ENCODE measurements at regions not wholly inside any gene's neighbourhood (a gene's known extent, or its start where the extent isn't known, plus 50 kb on each side); places are given as distances from the start of the nearest gene placed in this dataset.

DNA sequence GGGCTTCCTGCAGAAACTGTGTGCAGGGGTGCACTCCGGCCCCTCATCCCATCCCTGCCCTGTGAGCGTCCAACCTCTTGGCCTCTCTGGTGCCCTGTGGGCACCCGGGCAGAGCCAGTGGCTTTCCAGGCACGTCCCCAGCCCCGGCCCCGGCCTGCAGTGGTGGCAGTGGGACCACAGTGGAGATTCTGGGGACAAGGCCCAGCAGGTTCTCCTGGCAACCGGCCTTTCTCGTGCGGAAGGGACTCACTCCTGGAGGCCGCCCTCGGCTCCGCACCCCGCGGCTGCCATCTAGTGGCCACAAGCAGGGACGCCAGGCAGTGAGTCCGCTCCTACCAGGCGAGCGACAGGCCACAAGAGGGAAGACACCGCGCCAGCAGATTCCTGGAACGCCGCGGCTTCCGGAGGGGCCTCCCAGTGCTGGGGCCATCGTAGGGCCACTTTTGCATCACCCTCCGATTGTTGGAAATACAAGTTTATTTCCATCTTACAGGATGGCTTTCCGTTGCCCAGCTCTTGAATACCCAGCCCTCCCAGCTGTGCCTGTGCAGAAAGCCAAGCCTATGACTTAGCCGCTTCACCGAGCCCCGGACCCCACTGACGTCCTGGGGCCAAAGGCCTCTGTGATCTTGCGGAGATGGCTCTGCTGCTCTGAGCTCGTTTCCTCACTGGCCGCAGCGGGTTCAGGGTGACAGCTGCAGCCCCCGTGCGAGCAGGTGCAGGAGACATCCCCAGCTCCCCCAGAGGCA is 357.3 kb downstream of the CTTN start:
- Mint-ChIP-seq H3K36me3 (peaks cover 8% of the 10 kb centered on the region), H3K9me3 (peaks cover 4% of the 10 kb centered on the region in 2 donors), H3K4me3 (no peak overlapping the region), H3K27me3 (ENCODE audit: low read depth in 2 of 2) (peaks cover 2 to 17% of the 10 kb centered on the region in 2 donors), H3K4me1 (no peaks in the 10 kb centered on the region), H3K27ac (no peak overlapping the region)
- DNase-seq = peak; percentile 56 to 59
- intact Hi-C loops (cut with micrococcal nuclease) = loop anchor here (5.0 kb wide), 1 partner anchor 838 kb away; no protein-coding TSS in a partner anchor
- Histone ChIP-seq H3K27ac (ENCODE audit: low read length) (no peak overlapping the region), H3K4me3 (ENCODE audit: low read length) (no peak overlapping the region), H3K4me1 (ENCODE audit: control insufficient read depth, insufficient read depth, low read length) (peaks cover 4% of the 10 kb centered on the region), H3K9me3 (ENCODE audit: control insufficient read depth, insufficient read depth, low read length) (peaks cover 1% of the 10 kb centered on the region), H3K27me3 (ENCODE audit: control insufficient read depth, insufficient read depth, low read length) (peaks cover 2% of the 10 kb centered on the region), H3K36me3 (ENCODE audit: control insufficient read depth, insufficient read depth, low read length) (no peaks in the 10 kb centered on the region)
- WGBS (ENCODE audit: insufficient coverage) = 19% methylated on average over 37 of the region's 37 CpGs
- ATAC-seq = peak; percentile 60 to 99 (median 81)
- TF ChIP-seq, protein P1, sequence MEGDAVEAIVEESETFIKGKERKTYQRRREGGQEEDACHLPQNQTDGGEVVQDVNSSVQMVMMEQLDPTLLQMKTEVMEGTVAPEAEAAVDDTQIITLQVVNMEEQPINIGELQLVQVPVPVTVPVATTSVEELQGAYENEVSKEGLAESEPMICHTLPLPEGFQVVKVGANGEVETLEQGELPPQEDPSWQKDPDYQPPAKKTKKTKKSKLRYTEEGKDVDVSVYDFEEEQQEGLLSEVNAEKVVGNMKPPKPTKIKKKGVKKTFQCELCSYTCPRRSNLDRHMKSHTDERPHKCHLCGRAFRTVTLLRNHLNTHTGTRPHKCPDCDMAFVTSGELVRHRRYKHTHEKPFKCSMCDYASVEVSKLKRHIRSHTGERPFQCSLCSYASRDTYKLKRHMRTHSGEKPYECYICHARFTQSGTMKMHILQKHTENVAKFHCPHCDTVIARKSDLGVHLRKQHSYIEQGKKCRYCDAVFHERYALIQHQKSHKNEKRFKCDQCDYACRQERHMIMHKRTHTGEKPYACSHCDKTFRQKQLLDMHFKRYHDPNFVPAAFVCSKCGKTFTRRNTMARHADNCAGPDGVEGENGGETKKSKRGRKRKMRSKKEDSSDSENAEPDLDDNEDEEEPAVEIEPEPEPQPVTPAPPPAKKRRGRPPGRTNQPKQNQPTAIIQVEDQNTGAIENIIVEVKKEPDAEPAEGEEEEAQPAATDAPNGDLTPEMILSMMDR (IDR thresholded peaks at IDR 0.05) = peak; percentile 77

DNA sequence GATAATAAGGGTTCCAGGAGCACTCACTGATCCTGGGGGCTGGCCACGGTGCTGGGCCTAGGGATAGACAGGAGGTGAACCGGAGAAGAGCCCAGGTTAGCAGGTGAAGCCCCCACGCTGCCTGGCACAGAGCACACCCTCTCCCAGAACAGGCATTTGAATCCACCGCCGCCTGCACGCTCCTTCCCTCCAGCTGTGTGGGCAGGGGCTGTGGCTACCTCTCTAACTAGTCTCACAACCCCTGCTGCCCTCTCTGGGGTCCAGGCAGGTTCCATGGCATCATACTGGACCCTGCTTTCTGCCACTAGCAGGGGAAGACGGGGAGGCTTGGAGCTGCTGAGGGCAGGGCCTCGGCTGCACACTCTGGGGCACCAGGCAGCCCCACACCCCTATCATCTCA is 358.0 kb downstream of the CTTN start:
- intact Hi-C loops (cut with micrococcal nuclease) = loop anchor here (5.0 kb wide), 1 partner anchor 839 kb away; no protein-coding TSS in a partner anchor
- peaks cover 4% of the 10 kb centered on the region for H3K4me1 ChIP-seq (ENCODE audit: control insufficient read depth, insufficient read depth, low read length)
- Mint-ChIP-seq H3K4me3 (no peak overlapping the region), H3K36me3 (peaks cover under 1% of the 10 kb centered on the region), H3K27me3 (ENCODE audit: low read depth in 2 of 2) (peaks cover 2 to 10% of the 10 kb centered on the region in 2 donors), H3K4me1 (no peaks in the 10 kb centered on the region), H3K27ac (no peak overlapping the region), H3K9me3 (no peaks in the 10 kb centered on the region)
- peaks cover 2% of the 10 kb centered on the region for H3K27me3 ChIP-seq (ENCODE audit: control insufficient read depth, insufficient read depth, low read length)
- H3K4me3 ChIP-seq (ENCODE audit: low read length) = no peak overlapping the region
- H3K36me3 ChIP-seq (ENCODE audit: control insufficient read depth, insufficient read depth, low read length) = no peaks in the 10 kb centered on the region
- TF ChIP-seq, protein P1 (IDR thresholded peaks at IDR 0.05) = no peak
- no peak overlapping the region for H3K27ac ChIP-seq (ENCODE audit: low read length)
- DNase-seq (no peak), ATAC-seq (no peak)
- 86% methylated on average over 8 of the region's 8 CpGs for WGBS (ENCODE audit: insufficient coverage)
- H3K9me3 ChIP-seq (ENCODE audit: control insufficient read depth, insufficient read depth, low read length) = no peaks in the 10 kb centered on the region

DNA sequence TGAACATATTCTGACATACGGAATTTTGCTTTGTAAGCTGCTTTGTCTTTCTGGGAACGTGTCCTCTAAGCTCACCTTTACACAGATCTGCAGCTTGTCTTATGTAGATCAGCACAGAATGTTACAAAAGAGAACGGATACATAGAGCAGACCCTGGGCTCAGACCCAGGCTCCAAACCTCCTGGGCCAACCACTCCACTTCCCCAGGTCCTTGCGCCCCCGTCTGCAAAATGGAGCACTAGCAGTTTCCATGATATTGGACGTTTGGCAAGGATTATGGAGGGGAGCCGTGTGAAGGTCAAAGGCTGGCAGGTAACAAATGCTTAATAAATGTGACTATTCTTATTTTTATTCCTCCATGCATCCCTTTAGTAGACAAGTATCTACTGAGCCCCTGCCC is 358.4 kb downstream of the CTTN start:
- no peak overlapping the region for H3K4me3 Mint-ChIP-seq
- no peak overlapping the region for H3K27ac ChIP-seq (ENCODE audit: low read length)
- no peak overlapping the region for H3K27ac Mint-ChIP-seq
- TF ChIP-seq, protein P1 (IDR thresholded peaks at IDR 0.05) = no peak
- H3K27me3 ChIP-seq (ENCODE audit: control insufficient read depth, insufficient read depth, low read length) = peaks cover 2% of the 10 kb centered on the region
- H3K9me3 ChIP-seq (ENCODE audit: control insufficient read depth, insufficient read depth, low read length) = no peaks in the 10 kb centered on the region
- no peaks in the 10 kb centered on the region for H3K36me3 Mint-ChIP-seq
- intact Hi-C loops (cut with micrococcal nuclease) = loop anchor here (5.0 kb wide), 1 partner anchor 839 kb away; no protein-coding TSS in a partner anchor
- no peaks in the 10 kb centered on the region for H3K9me3 Mint-ChIP-seq
- H3K36me3 ChIP-seq (ENCODE audit: control insufficient read depth, insufficient read depth, low read length) = no peaks in the 10 kb centered on the region
- no peak overlapping the region for H3K4me3 ChIP-seq (ENCODE audit: low read length)
- H3K27me3 Mint-ChIP-seq (ENCODE audit: low read depth in 2 of 2) = peaks cover 2 to 10% of the 10 kb centered on the region in 2 donors
- H3K4me1 ChIP-seq (ENCODE audit: control insufficient read depth, insufficient read depth, low read length) = peaks cover 4% of the 10 kb centered on the region
- DNase-seq (no peak), ATAC-seq (no peak)
- 88% methylated on average over 4 of the region's 7 CpGs for WGBS (ENCODE audit: insufficient coverage)
- no peaks in the 10 kb centered on the region for H3K4me1 Mint-ChIP-seq
